H9 (cell line): ENCODE measurements at regions not wholly inside any gene's neighbourhood (a gene's known extent, or its start where the extent isn't known, plus 50 kb on each side); places are given as distances from the start of the nearest gene placed in this dataset.

Source experiments
- DNase-seq: peaks from one replicate; pipeline ENCODE4 v3.0.0-alpha.2; 2017
- H2AFZ ChIP-seq: one replicate; pipeline ENCODE4 v1.6.1; 2013; ENCODE audit warnings: mild to moderate bottlenecking, low read length, control low read depth, moderate library complexity
- H2AK5ac ChIP-seq: 2 replicates; pipeline ENCODE4 v1.6.1; 2013; ENCODE audit warnings: low read length, control low read depth, mixed read lengths; ENCODE audit not compliant: insufficient read length
- H2BK120ac ChIP-seq: one replicate; pipeline ENCODE4 v1.6.1; 2013; ENCODE audit warnings: low read depth, mild to moderate bottlenecking, low read length, control low read depth, inconsistent platforms; ENCODE audit not compliant: poor library complexity, severe bottlenecking
- H2BK12ac ChIP-seq: 2 replicates; pipeline ENCODE4 v1.6.1; 2013; ENCODE audit warnings: low read length, control low read depth, mixed read lengths, low read depth; ENCODE audit not compliant: insufficient read length
- H2BK15ac ChIP-seq: 2 replicates; pipeline ENCODE4 v1.6.1; 2013; ENCODE audit warnings: low read depth, low read length, control low read depth
- H2BK20ac ChIP-seq: one replicate; pipeline ENCODE4 v1.6.1; 2013; ENCODE audit warnings: low read depth, mild to moderate bottlenecking, low read length, control low read depth, inconsistent platforms; ENCODE audit not compliant: poor library complexity, severe bottlenecking
- H2BK5ac ChIP-seq: 2 replicates; pipeline ENCODE4 v1.6.1; 2013; ENCODE audit warnings: low read length, control low read depth, mixed read lengths; ENCODE audit not compliant: insufficient read length
- H3K14ac ChIP-seq: 2 replicates; pipeline ENCODE4 v1.6.1; 2013; ENCODE audit warnings: low read length, control low read depth; ENCODE audit not compliant: insufficient read depth
- H3K18ac ChIP-seq: 2 replicates; pipeline ENCODE4 v1.6.1; 2013; ENCODE audit warnings: low read depth, mild to moderate bottlenecking, mixed read lengths, low read length, control low read depth; ENCODE audit not compliant: insufficient read length
- H3K23ac ChIP-seq: 2 replicates; pipeline ENCODE4 v1.6.1; 2013; ENCODE audit warnings: low read length, control low read depth, mixed read lengths, low read depth; ENCODE audit not compliant: insufficient read length
- H3K23me2 ChIP-seq: 2 replicates; pipeline ENCODE4 v1.6.1; 2013; ENCODE audit warnings: low read depth, mild to moderate bottlenecking, mixed read lengths, low read length, control low read depth; ENCODE audit not compliant: insufficient read length, poor library complexity, severe bottlenecking
- H3K27ac ChIP-seq: 2 replicates; pipeline ENCODE4 v1.5.1; 2013; ENCODE audit warnings: low read length, control low read depth, mixed read lengths, low read depth; ENCODE audit not compliant: insufficient read length
- H3K27me3 ChIP-seq: 2 replicates; pipeline ENCODE4 v1.6.1; 2013; ENCODE audit warnings: low read length, control low read depth, inconsistent platforms; ENCODE audit not compliant: insufficient read depth
- H3K4ac ChIP-seq: 2 replicates; pipeline ENCODE4 v1.6.1; 2013; ENCODE audit warnings: low read depth, mild to moderate bottlenecking, control low read depth, inconsistent platforms, low read length, moderate library complexity
- H3K4me1 ChIP-seq: 2 replicates; pipeline ENCODE4 v1.6.1; 2013; ENCODE audit warnings: low read length, control low read depth, inconsistent platforms; ENCODE audit not compliant: insufficient read depth
- H3K4me2 ChIP-seq: 2 replicates; pipeline ENCODE4 v1.6.1; 2013; ENCODE audit warnings: low read length, control low read depth, mixed read lengths; ENCODE audit not compliant: insufficient read length, insufficient read depth
- H3K56ac ChIP-seq: 2 replicates; pipeline ENCODE4 v1.6.1; 2013; ENCODE audit warnings: low read depth, mild to moderate bottlenecking, mixed read lengths, low read length, control low read depth; ENCODE audit not compliant: insufficient read length
- H3K79me1 ChIP-seq: 2 replicates; pipeline ENCODE4 v1.6.1; 2013; ENCODE audit warnings: low read depth, mild to moderate bottlenecking, moderate library complexity, low read length, control low read depth, inconsistent platforms; ENCODE audit not compliant: insufficient read depth, poor library complexity, severe bottlenecking
- H3K79me2 ChIP-seq: 2 replicates; pipeline ENCODE4 v1.6.1; 2013; ENCODE audit warnings: low read length, control low read depth, inconsistent platforms; ENCODE audit not compliant: insufficient read depth
- H3K9ac ChIP-seq: 2 replicates; pipeline ENCODE4 v1.6.1; 2013; ENCODE audit warnings: low read length, control low read depth, mixed read lengths; ENCODE audit not compliant: insufficient read length; ENCODE audit errors: extremely low read depth
- H3K9me3 ChIP-seq: one replicate; pipeline ENCODE4 v1.6.1; 2013; ENCODE audit warnings: low read depth, low read length, inconsistent platforms; ENCODE audit not compliant: control insufficient read depth
- H3T11ph ChIP-seq: one replicate; pipeline ENCODE4 v1.6.1; 2013; ENCODE audit warnings: mild to moderate bottlenecking, low read length, control low read depth, inconsistent platforms
- H4K20me1 ChIP-seq: one replicate; pipeline ENCODE4 v1.6.1; 2013; ENCODE audit not compliant: control insufficient read depth, insufficient read length, insufficient read depth
- H4K5ac ChIP-seq: 2 replicates; pipeline ENCODE4 v1.6.1; 2013; ENCODE audit warnings: low read depth, mild to moderate bottlenecking, mixed read lengths, low read length, control low read depth; ENCODE audit not compliant: insufficient read length
- H4K8ac ChIP-seq: replicated peaks from 2 replicates; pipeline ENCODE4 v1.6.1; 2013; ENCODE audit warnings: low read length, control low read depth, mixed read lengths, low read depth; ENCODE audit not compliant: insufficient read length
- H4K91ac ChIP-seq: 2 replicates; pipeline ENCODE4 v1.6.1; 2013; ENCODE audit warnings: low read depth, mild to moderate bottlenecking, moderate library complexity, mixed read lengths, low read length, control low read depth; ENCODE audit not compliant: insufficient read length
- H3K27ac Mint-ChIP-seq, 3 experiments: 2 replicates in 2 of 3; 3 replicates in 1 of 3; pipeline ENCODE4 v1.8.0; 2020 to 2021; ENCODE audit warnings: mixed read lengths in 3 of 3, mild to moderate bottlenecking in 1 of 3, moderate library complexity in 1 of 3
- H3K27me3 Mint-ChIP-seq: 2 replicates; pipeline ENCODE4 v1.8.0; 2021; ENCODE audit warnings: low read depth, mild to moderate bottlenecking, moderate library complexity, mixed read lengths
- H3K36me3 Mint-ChIP-seq, 3 experiments: 2 replicates in 2 of 3; 3 replicates in 1 of 3; pipeline ENCODE4 v1.8.0; 2020 to 2021; ENCODE audit warnings: low read depth in 3 of 3, mixed read lengths in 3 of 3; ENCODE audit not compliant: insufficient read depth in 1 of 3
- H3K4me1 Mint-ChIP-seq, 2 experiments: 2 replicates each; pipeline ENCODE4 v1.8.0; 2020; ENCODE audit warnings: mixed read lengths in 2 of 2
- H3K4me3 Mint-ChIP-seq, 2 experiments: 2 replicates in 1 of 2; 3 replicates in 1 of 2; pipeline ENCODE4 v1.8.0; 2020 to 2021; ENCODE audit warnings: mild to moderate bottlenecking in 2 of 2, mixed read lengths in 2 of 2, moderate library complexity in 1 of 2
- H3K9me3 Mint-ChIP-seq, 2 experiments: 2 replicates in 1 of 2; 3 replicates in 1 of 2; pipeline ENCODE4 v1.8.0; 2020; ENCODE audit warnings: mild to moderate bottlenecking in 2 of 2, mixed read lengths in 2 of 2, moderate library complexity in 1 of 2
- CTCF ChIP-seq: fragments of 200-600 bp; sonication (generic); conservative IDR thresholded peaks from 3 replicates; pipeline ENCODE4 v1.8.0; 2021; ENCODE audit warnings: antibody characterized with exemption, mild to moderate bottlenecking
- WGBS: extraction: QIAGEN DNeasy Blood & Tissue Kit; methylation state at CpG from one replicate; pipeline ENCODE4 v1.1.7; 2013; ENCODE audit warnings: missing lambda C conversion rate, low lambda C conversion rate, mixed read lengths; ENCODE audit not compliant: insufficient read length; ENCODE audit errors: extremely low coverage; 5-methylcytosine and 5-hydroxymethylcytosine counted together

DNA sequence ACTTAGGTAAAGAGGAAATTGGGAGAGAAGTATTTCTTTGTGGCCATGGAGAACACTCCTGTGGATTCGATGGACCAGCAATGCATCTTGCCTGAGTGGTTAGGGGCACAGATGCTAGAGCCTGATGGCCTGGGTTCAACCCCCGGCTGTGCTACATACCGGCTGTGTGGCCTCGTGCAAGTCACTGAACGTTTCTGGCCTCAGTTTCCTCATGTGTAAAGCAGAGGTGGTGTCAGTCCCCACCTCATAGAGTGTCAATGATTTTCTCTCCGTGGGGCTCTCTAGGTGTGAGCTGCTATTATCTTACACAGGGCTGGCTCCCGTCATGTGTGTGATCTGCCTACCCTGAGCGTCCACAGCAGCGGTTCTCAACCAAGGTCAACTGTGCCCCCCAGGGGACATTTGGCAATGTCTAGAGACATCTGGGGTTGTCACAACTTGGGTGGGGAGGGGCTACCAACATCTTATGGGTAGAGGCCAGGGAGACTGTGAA lies 50.0 kb upstream of the PTPN1 start:
- H2BK15ac ChIP-seq, result no peak overlapping the region
- no peak overlapping the region for H2AK5ac ChIP-seq

More for the DNA sequence above, 50.0 kb upstream of the PTPN1 start:
- no peak for DNase-seq
- Histone ChIP-seq H3K27me3 (no peaks in the 10 kb centered on the region), H3T11ph (no peak overlapping the region), H2BK5ac (no peak overlapping the region), H3K23ac (no peak overlapping the region), H3K23me2 (no peaks in the 10 kb centered on the region), H4K5ac (no peak overlapping the region), H3K9me3 (no peaks in the 10 kb centered on the region), H3K4ac (no peak overlapping the region), H4K8ac (no peak overlapping the region), H3K14ac (no peak overlapping the region), H3K79me1 (no peaks in the 10 kb centered on the region), H3K79me2 (no peaks in the 10 kb centered on the region), H2BK120ac (no peak overlapping the region), H3K18ac (no peak overlapping the region), H3K4me1 (no peaks in the 10 kb centered on the region; the same call in 1 of the 2 replicates), H3K4me2 (no peak overlapping the region), H2BK12ac (no peak overlapping the region), H4K91ac (no peak overlapping the region), H3K9ac (no peak overlapping the region), H3K27ac (no peak overlapping the region), H2AFZ (no peak overlapping the region), H3K56ac (no peak overlapping the region), H4K20me1 (no peaks in the 10 kb centered on the region), H2BK20ac (no peak overlapping the region)
- no peaks in the 10 kb centered on the region for H3K9me3 Mint-ChIP-seq
- H3K36me3 Mint-ChIP-seq, result no peaks in the 10 kb centered on the region; a peak in 1 of 7 replicates
- TF ChIP-seq CTCF, result no peak
- H3K27ac Mint-ChIP-seq, result peak overlapping the region in 1 of 3 experiments; percentile 65; a peak in 1 of 7 replicates
- H3K4me1 Mint-ChIP-seq, result peaks cover 18 to 25% of the 10 kb centered on the region in 2 experiments
- no CpG with 5 or more reads among the region's 9 CpGs for WGBS
- H3K27me3 Mint-ChIP-seq, result no peaks in the 10 kb centered on the region; the same call in 1 of the 2 replicates
- H3K4me3 Mint-ChIP-seq, result no peak overlapping the region
